ENCODE measurements at regions not wholly inside any gene's neighbourhood (a gene's known extent, or its start where the extent isn't known, plus 50 kb on each side); places are given as distances from the start of the nearest gene placed in this dataset.

DNA sequence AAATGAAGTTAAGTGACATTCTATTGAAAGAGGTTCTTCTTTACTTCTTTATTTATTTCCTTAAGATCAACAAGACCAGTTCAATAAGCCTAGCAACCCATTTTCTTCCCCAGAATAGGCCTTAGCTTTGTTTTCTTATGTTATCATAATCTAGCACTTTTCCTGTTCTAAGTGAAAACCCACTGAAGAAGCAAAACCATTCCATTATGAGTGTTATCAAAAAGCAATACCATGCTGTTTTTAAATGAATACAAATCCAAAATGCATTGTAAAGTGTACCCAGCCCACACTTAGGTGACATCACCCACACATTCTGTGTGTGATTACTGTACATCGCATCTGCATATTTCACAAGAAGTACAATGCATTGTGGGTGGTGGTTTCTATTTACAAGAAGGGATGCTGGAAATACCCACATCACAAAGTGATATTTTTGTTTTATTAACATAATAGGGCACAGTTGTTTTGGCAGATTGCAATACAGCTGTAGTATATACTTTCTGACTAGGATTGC lies 679.5 kb downstream of the KCNJ3 start:
- TF ChIP-seq EZH2 (IDR thresholded peaks at IDR 0.05) (no peak), POLR2AphosphoS5 (IDR thresholded peaks at IDR 0.05; ENCODE audit: borderline replicate concordance, low read depth, low read length) (no peak), FOXP2 (optimal IDR thresholded peaks at IDR 0.05; ENCODE audit: control extremely low read depth, extremely low read length, insufficient read depth) (no peak)
